GM19023 (cell line): ENCODE measurements at regions not wholly inside any gene's neighbourhood (a gene's known extent, or its start where the extent isn't known, plus 50 kb on each side); places are given as distances from the start of the nearest gene placed in this dataset.

Experiments used
- ATAC-seq: cut with Tn5 transposase; IDR thresholded peaks from one replicate; pipeline ENCODE4 v1.9.1; 2021; ENCODE audit warnings: mild to moderate bottlenecking, moderate library complexity; ENCODE audit not compliant: unreplicated experiment

DNA sequence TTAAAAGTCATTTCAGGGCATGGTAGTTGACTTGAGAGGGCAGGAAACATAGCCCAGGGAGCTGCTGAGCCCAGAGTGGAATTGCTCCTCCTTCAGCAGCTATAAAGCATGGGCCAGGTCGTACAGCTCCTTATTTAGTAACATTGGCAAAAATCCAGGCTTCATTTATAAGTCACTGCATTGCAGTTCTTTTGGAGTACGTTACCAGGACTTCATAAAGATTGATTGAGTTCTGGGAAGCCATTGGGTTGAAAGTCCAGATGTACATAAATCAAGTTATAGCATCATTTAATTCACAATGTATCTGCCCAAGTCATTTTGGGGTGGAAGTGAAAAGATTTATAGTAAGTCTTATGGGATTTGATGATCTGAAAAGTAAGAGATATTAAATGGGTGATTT lies 53.0 kb upstream of the ANKEF1 start:
- no peak for ATAC-seq

DNA sequence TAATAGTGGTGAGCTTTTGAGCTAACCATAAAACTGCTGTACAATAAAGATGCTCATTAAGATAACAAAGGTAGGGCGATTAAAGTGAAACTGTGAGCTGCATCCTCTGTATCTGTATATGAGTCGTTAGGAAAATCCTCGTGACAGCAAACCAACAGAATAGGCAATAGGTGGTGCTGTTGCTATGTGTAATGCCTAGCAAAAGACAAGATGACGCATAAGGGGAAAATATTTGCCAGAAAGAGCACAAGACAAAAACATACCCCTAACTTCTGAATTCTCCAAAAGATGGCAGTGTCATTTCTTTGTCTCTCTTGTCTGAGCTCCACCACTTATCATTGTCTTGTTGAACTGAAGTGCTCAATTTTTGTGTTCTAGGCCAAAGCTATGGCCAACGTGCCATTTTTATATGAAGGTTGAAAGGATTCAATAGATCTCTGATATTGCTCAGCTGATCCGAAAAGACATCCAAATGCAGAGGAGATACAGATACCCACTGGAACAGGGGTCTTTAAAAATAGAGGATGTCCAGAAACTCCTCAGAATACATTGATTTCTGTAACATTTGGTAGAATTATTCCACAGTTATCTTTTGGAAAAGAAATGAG lies 56.3 kb upstream of the ANKEF1 start:
- ATAC-seq, result peak; percentile 97

DNA sequence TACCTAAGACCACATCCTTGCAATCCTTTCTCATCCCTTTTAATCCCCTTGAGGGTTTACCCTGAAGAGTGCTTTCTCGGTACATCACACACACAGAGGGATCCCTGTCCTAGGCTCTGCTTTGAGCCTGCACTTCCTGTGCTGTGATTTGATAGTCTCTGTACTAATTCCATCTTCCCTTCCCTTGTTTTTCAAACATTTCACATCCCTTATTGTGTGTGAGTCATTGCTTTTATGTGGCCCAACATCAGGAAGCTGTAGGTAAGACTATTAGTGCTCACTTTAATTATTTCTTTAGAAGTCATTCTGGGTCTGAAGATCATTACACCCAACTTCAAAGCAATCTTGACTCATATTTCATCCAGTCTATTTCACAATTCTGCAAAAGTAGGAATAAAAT lies 57.2 kb upstream of the ANKEF1 start:
- ATAC-seq, result no peak

DNA sequence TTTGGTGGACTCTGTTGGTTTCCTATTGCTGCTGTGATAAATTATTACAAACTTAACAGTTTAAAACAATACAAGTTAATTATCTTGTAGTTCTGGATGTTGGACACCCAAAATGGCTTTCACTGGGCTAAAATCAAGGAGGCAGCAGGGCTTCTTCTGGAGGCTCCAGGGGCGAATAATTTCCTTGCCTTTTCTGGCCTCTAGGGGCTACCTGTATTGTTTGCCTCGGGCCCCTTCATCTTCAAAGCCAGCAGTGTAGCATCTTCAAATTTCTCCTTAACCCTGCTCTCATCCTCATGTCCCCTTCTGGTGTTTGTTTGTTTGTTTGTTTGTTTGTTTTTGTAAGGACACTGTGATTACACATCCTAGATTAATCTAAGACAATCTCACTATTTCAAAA lies 60.5 kb upstream of the ANKEF1 start:
- ATAC-seq, result no peak

DNA sequence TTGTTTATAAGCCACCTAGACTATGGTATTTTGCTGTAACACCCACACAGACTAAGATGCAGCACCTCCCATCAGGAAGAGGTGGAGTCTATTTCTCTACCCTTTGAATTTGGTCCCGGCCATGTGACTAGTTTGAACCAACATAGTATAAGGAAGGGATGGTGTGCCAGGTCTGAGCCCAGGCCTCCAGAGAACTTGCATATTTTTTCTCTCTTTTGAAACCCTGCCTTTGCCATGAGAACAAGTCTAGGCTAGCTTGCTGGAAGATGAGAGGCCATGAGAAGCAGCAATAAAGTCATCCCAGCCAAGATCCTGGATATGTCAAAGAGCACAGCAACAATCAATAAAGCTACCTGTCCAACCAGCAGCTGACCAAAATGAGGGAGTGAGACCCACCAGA lies 63.0 kb upstream of the ANKEF1 start:
- ATAC-seq, result no peak

DNA sequence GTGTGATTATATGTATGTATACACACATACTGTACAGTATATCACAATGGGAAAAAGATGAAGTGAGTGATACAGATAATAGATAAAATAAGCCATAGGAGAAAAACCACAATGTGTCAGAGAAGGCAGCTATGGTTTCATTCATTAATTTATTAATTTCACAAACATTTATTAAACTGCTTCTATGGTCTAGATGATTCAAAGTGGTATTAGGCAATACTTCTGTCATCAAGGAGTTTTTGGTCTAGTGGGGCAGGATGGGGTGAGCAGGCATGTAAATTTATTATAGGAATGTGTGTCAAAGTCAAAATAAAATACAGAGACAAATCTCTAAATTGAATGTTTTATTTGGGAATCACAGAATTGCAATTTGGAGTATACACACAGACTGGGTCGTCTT lies 65.2 kb upstream of the ANKEF1 start:
- no peak for ATAC-seq

DNA sequence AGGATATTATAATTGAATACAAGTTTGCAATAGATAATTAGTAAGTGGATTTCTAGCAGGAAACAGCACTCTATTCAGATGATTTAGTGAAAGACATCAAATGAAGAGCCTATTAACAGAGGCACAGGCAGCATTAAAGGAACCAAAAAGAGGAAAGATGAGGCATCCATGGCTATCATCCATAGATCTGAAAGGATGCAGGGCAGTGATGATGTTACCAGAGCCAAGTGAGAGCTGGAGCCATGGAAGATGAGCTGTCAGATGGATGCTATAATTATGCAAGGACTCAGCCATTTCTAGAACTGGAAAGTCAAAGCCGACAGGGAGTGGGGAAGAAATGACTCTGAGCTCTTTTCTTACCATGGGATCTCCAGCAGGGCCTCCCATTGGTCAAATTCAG lies 66.8 kb upstream of the ANKEF1 start:
- no peak for ATAC-seq

DNA sequence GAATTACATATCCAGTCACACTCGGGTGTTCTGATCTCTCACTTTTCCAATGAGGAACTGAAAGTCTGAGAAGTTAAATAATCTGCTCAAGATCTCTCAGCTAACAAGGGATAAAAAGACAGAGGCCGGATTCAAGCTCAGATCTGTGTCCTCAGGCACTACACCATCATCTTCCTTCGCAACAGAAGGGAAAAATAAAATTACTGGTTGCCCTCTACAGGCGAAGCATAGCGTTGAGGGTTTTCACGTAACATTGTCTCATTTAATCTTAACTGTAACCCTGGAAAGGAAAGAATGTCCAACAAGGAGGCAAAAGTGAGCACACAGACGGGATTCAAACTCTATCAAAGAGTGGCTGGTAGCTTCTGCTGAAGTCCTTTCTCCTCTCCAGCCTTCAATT lies 67.8 kb upstream of the ANKEF1 start:
- no peak for ATAC-seq

DNA sequence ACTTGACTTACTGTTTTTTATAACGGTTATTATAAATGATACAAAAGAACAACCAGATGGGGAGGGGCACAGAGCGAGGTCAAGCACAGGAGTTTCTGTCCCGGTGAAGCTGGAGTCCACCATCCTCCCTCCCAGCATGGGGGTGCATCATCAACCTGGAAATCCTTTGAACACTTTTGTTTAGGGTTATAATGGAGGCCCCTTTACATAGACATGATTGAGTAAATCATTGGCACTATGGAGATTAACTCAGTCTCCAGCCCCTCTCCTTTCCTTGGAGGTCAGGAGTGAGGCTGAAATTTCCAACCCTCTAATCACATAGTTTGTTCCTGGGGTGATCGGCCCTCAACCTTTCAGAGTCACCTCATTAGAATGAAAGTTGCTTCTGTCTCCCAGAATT lies 71.8 kb upstream of the ANKEF1 start:
- no peak for ATAC-seq

DNA sequence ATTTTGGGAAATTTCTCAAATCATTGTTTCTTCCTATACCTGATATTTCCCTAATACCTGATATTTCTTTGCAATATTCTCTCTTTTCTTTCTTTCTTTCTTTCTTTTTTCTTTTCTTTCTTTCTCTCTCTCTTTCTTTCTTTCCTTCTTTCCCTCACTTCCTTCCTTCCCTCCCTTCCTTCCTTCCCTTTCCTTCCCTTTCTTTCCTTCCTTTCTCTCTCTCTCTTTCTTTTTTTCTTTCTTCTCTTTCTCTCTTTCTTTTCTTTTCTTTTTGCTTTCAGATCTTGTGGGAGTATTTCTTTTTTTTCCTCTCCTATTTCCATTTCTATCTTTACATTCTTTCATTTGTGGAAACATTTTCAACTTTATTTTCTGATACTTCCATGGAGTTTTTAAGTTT lies 76.1 kb upstream of the ANKEF1 start:
- no peak for ATAC-seq

DNA sequence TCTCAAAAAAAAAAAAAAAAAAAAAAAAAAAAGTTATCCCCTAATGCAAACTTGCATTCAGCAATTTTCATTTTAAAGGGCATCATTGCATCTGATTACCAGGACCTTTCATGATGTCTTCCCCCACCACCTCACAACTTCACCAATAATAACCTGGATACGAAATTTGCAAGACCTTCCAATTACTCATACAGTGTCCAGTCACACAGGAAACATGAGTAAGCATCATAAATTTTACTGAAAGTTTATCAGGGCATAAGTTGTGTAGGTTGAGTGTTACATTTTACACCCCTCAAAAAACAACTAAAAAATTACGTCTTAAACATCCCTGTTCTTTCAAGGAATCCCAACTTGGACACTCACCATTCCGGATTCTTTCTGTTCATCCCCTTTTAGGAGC lies 79.1 kb upstream of the ANKEF1 start:
- ATAC-seq, result no peak

DNA sequence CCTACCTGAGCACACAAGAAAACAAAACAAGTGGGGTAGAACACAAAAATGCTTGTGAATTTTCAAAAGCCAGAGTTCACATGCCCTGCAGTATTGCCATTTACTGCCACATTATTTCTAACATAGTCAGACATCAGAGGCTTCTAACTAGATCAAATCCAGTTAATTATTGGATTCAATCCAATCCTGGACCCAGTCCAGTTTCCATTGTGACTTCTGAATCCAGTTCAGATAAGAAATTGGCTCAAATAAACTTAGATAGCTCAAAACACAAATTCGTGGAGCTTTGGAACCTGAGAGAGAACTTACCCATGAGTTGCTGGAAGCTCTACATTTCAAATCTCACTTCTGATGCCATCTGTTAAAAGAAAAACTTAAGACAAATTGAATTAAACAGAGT lies 85.2 kb upstream of the ANKEF1 start:
- ATAC-seq, result no peak

DNA sequence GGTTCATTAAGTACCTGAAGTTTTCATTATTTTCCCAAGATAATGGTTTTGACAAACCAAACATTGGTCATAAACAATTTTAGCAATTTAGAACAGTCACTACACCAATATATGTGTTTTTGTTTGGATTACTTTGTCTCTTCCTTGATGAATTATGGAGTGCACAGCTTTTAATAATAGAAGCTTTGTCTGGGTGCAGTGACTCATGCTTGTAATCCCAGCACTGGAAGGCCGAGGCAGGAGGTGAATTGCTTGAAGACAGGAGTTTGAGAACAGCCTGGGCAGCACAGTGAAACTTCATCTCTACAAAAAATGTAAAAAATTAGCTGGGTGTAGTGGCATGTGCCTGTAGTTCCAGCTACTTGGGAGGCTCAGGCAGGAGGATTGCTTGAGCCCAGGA lies 89.4 kb upstream of the ANKEF1 start:
- ATAC-seq, result no peak

DNA sequence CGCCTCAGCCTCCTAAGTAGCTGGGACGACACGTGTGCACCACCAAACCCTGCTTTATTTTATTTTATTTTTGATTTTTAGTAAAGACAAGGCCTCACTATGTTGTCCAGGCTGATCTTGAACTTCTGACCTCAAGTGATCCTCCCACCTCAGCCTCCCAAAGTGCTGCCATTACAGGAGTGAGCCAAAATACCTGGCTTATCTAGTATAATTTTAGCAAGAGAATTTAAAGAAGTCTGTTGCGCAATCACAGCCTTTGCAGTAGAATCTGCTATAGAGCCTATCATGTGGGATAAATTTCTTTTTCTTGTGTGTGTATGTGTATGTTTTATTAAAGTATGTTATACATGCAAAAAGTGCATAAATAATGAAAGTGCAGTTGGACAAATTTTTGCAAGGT lies 92.1 kb upstream of the ANKEF1 start:
- ATAC-seq, result no peak

DNA sequence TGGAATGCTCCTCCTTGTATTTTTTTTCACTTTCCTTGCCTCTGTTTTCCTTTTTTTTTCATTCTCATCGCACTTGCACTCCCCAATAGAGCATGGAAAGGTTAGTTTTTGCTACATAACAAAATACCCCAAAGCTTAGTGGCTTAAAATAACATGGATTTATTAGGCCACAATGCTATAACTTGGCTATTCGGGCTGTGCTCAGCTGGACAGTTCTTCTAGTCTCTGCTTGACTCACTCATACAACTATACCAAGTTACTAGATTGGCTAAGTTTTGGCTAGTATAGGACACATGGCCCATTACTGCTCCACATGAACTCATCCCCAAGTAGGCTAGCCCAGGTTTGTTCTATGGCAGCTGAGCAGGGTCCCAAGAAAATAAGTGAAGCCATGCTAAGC lies 94.5 kb upstream of the ANKEF1 start:
- no peak for ATAC-seq

DNA sequence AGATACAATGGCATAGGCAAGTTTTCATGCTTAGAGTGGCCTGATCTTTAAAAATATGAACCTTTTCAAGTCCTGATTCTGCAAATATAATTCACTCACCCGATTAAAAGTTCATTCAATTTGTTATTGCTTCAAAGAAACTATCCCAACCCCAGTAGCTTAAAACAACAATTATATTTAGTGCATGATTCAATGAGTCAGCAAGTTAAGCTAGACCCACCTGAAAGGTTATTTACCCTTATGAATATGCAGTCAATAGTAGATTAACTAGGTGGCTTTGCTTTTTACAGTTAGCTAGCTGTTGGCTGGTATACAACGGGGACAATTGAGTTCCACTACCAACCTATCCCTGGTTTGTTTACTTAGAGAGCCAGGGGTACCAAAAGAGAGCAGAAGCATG lies 95.6 kb upstream of the ANKEF1 start:
- ATAC-seq, result no peak

DNA sequence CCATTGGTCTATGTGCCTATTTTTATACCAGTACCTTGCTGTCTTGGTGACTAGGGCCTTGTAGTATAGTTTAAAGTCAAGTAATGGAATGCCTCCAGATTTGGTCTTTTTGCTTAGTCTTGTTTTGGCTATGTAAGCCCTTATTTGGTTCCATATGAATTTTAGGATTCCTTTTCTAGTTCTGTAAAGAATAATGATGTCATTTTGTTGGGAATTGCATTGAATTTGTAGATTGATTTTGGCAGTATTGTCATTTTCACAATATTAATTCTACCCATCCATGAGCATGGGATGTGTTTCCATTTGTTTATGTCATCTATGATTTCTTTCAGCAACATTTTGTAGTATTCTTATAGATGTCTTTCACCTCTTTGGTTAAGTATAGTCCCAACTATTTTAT lies 96.4 kb upstream of the PAK5 start:
- no peak for ATAC-seq

DNA sequence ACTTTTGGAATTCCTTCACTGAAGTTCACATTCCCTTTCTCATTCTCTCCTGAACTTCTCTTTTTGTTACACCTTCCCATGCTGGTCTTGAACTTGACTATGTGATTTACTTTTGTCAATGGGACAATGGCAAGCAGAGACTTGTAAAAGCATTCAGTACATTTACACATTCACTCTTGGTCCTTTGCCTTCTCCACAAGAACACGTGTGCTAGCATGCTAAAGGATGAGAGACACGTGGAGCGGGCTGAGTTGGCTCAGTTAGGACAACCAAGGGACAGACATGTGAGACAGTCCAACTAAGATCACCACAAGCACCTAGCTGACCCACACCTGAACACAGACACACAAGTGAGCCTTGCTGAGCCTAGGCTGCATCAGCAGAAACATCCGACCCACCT lies 91.3 kb upstream of the PAK5 start:
- ATAC-seq, result no peak

DNA sequence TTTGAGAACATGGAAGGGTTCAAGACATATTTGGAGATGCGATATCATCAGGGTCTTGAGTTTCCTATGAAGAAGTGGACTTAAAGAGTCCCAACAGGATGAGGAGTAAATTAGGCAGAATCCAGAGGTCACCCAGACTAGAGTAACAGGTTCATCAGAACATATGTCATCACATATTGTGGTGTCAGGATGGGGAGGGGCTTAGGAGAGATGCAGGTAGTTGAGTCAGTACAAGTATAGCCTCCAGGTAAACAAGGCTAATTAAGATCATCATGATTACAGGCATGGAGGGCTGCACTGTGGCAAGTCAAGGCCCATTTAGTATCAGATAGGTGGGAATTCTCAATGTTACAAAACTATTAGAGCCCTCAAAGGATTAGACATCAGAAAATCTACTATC lies 90.1 kb upstream of the PAK5 start:
- no peak for ATAC-seq

DNA sequence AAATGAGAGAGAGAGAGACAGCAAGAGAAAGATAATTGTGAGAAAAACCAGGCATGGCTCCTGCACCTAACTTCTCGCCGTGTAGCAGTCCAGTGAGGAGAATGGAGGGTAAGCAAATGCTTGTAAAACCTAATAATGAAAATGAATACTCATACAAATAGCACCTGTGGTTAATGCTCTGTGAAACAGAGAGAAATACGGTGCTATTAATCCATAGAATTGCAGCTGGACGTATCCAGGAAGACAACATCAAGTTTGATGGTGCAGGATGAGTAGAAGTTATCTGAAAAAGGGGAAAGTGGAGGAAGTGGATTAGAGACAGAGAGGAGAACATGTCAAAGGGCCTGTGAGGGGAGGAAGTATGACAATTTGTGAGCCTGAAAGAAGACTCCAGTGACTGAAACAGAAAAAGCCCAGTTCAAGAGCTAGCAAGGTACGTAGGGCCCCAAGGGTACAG lies 89.4 kb upstream of the PAK5 start:
- peak; percentile 90 for ATAC-seq

DNA sequence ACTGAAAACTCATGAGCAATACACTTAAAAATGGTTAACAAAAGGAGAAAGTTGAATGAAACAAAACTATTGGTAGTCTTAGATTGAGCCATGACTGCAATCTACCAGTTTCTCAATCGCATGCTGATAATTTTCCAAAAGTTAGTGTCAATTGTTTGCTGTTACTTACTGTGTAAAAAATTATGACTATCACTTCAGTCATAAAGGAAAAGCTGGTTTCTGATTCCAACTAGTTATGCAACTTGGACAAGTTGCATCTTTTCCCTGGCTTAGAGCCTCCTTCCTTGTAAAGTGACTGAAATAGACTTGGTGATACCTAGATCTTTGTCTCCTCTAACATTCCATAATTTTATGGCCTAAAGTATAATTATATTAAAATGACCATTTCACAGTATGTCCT lies 88.3 kb upstream of the PAK5 start:
- no peak for ATAC-seq

DNA sequence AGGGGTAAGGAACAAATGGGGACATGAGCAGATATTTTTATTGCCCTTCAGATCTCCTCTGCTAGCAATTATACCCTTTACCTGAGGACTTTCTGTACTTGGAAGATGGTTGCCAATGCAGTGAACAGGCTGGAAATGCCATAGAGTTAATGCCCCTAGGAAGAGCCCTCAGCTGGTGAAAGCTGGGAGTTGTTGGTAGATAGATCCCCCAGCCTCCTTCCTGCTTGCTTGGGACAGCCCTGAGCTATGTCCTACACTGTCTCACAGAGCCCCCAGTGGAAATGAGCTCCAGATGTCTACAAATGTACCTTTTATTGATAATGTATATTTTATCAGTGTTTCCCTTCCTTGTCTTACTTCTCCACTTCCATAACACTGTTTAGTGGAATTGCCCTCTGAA lies 87.6 kb upstream of the PAK5 start:
- ATAC-seq, result no peak

DNA sequence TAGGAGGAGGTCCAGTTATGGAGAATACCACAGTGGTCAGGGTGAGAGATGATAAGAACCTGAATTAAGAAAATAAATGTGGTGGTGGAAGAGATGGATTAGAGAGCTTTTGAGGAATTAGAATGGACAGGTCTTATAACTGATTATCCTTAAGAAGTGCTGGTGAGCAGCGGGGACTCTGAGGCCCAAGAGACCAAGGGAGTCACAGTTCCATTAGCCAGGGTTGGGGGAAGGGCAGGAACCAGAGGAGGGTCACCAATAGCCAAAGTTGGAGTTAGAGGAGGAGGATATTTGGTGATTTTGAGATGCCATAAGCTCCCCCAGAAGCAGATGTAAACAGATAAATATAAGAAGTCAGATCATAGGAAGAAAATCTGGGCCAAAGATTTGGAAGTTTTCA lies 87.1 kb upstream of the PAK5 start:
- ATAC-seq, result no peak

DNA sequence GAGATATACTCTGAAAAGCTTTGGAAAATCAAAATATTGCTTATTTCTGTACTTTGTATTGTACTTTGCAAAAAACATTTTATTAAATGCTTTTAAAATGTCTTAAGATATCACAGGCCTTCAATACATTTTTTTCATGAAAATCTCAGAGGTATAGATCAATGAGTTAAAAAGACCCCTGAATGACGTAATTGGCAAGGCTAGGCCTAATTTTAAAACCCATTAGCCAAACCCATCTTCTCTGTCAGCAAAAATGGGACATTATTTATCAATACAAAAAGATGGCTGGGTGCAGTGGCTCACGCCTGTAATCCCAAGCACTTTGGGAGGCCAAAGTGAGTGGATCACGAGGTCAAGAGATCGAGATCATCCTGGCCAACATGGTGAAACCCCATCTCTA lies 84.8 kb upstream of the PAK5 start:
- no peak for ATAC-seq
